ENCODE measurements at regions not wholly inside any gene's neighbourhood (a gene's known extent, or its start where the extent isn't known, plus 50 kb on each side); places are given as distances from the start of the nearest gene placed in this dataset.

GRCh38 chr16:11437069-11437468, 91.8 kb downstream of the RMI2 start:
- TF ChIP-seq TAF1 (IDR thresholded peaks at IDR 0.05; ENCODE audit: low read depth): no peak

DNA sequence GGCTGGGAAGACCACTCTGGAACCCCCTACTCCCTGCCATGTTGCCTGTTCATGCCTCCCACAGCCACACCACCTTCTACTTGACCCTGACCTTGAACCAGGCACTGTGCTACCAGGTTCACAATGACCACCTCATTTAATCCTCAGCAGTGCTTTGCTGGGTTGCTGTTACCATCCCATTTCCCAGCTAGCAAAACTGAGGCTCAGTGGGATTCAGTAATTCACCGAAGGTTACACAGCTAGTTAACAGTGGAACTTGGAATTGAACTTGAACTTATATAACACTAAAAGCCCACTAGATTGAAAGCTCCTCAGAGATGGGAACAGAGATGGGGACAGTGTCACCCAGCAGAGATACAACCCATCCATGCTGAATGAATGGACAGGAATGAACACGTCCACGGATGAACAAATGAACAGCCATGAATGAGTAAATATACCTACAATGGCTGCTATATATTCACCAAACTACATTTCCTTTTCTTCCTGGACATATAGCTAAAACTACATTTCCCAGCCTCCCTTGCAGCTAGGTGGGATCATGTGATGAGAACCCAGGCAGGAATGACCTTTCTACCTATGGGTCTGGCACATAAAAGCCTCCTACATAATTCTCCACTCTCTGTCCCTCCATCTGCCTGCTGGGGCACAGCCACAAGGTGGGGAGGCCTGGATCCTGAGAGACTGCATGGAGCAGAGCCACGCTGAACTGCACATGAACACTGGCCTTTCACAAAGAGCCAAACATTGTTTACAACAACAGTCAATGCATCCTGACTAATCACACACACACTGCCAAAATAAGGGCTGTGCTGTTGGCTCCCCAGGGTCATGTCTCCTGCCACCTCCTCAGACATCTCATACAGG, 94.8 kb downstream of the RMI2 start:
- TF ChIP-seq NFIC (IDR thresholded peaks at IDR 0.05): no peak
- no peak for TF ChIP-seq EP300 (IDR thresholded peaks at IDR 0.05; ENCODE audit: borderline replicate concordance)
- no peak for TF ChIP-seq REST (IDR thresholded peaks at IDR 0.05; ENCODE audit: low read depth)
- no peak for TF ChIP-seq TAF1 (IDR thresholded peaks at IDR 0.05; ENCODE audit: low read depth)
- peak; percentile 93 for TF ChIP-seq USF1 (IDR thresholded peaks at IDR 0.05)
- TF ChIP-seq TCF12 (IDR thresholded peaks at IDR 0.05; ENCODE audit: low read depth): no peak

DNA sequence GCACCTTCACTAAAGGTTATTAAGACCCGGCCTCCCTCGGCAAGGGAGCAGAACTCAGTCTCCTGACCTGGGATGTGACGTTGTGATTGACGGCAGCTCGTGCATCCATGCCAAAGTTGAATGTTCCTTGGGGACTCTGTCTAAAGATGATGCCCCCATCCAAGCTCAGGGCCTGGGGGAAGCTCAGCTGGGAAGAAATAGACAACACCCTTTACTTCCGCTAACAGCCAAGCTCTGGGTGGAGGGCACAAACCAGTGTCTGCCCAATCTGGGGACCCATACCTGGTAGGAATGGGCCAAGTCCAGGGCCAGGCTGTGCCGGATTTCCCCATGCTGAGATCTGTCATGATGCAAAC, 95.4 kb downstream of the RMI2 start:
- no peak for TF ChIP-seq TAF1 (IDR thresholded peaks at IDR 0.05; ENCODE audit: low read depth)
- TF ChIP-seq MAX (IDR thresholded peaks at IDR 0.05): no peak
- no peak for TF ChIP-seq RAD21 (IDR thresholded peaks at IDR 0.05; ENCODE audit: low read depth)
- no peak for TF ChIP-seq FOXM1 (IDR thresholded peaks at IDR 0.05; ENCODE audit: borderline replicate concordance, low read depth)
- TF ChIP-seq TCF12 (IDR thresholded peaks at IDR 0.05; ENCODE audit: low read depth): no peak
- no peak for TF ChIP-seq NFIC (IDR thresholded peaks at IDR 0.05)
- TF ChIP-seq USF1 (IDR thresholded peaks at IDR 0.05): no peak
- TF ChIP-seq CEBPB (IDR thresholded peaks at IDR 0.05): no peak
- TF ChIP-seq TEAD4 (IDR thresholded peaks at IDR 0.05): no peak

GRCh38 chr16:11445486-11445885, 100.2 kb downstream of the RMI2 start:
- TF ChIP-seq MAX (IDR thresholded peaks at IDR 0.05) (no peak), ZBTB7A (IDR thresholded peaks at IDR 0.05; ENCODE audit: low read depth) (no peak), TEAD4 (IDR thresholded peaks at IDR 0.05) (no peak), CEBPB (IDR thresholded peaks at IDR 0.05) (no peak), RAD21 (IDR thresholded peaks at IDR 0.05; ENCODE audit: low read depth) (no peak), TAF1 (IDR thresholded peaks at IDR 0.05; ENCODE audit: low read depth) (no peak), USF1 (IDR thresholded peaks at IDR 0.05) (no peak), NFIC (IDR thresholded peaks at IDR 0.05) (no peak), REST (IDR thresholded peaks at IDR 0.05; ENCODE audit: low read depth) (no peak), YY1 (IDR thresholded peaks at IDR 0.05; ENCODE audit: low read depth) (no peak), EGR1 (IDR thresholded peaks at IDR 0.05) (no peak), FOXM1 (IDR thresholded peaks at IDR 0.05; ENCODE audit: borderline replicate concordance, low read depth) (no peak), EP300 (IDR thresholded peaks at IDR 0.05; ENCODE audit: borderline replicate concordance) (no peak), CREB1 (IDR thresholded peaks at IDR 0.05; ENCODE audit: low read depth) (no peak), TCF12 (IDR thresholded peaks at IDR 0.05; ENCODE audit: low read depth) (no peak)

DNA sequence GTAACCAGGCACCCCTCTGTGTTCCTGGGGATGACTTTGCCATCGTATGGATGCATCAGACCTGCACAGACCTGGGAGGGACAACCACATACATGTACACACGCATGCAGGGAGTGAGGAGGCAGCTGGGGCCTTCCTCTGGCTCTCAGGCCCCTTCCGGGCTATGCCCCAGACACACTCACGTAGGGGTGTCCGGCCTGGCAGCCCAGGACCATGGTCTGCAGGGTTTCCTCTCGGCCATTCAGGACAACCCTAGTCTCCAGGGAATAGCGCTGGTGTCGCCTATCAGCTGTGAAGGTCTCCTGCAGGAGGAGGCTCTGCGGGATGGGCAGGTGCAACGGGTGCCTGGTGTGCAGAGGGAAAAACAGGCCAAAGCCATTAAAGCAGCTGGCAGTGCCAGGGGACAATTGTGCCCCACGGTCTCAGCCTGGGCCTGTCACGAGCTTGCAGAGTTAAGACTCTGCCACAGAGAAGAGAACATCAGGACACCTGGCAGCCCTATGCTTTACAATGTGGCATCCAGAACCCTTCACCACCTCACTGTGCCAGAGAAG, 101.4 kb downstream of the RMI2 start:
- no peak for TF ChIP-seq EP300 (IDR thresholded peaks at IDR 0.05; ENCODE audit: borderline replicate concordance)

DNA sequence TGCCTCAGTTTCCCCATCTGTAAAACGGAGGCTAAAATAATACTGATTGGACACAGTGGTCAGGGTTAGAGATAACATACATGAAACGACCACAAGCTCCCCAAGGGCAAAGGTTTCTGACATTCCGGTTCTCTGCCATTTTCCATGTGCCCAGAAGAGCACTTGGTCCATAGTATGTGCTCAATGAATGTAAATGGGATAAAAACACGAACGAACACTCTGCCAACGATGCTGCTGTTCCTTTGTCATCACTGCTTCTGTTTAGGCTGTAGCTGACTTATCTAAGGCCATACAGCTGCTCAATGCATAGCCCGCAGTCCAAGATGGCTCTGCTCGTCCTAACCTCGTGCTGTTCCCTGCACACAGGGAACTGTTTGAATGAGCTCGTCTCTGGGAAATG, 102.0 kb downstream of the RMI2 start:
- TF ChIP-seq EP300 (IDR thresholded peaks at IDR 0.05; ENCODE audit: borderline replicate concordance) (no peak), USF1 (IDR thresholded peaks at IDR 0.05) (no peak), FOXM1 (IDR thresholded peaks at IDR 0.05; ENCODE audit: borderline replicate concordance, low read depth) (no peak), NFIC (IDR thresholded peaks at IDR 0.05) (no peak), TCF12 (IDR thresholded peaks at IDR 0.05; ENCODE audit: low read depth) (no peak), MAX (IDR thresholded peaks at IDR 0.05) (no peak), YY1 (IDR thresholded peaks at IDR 0.05; ENCODE audit: low read depth) (no peak), CREB1 (IDR thresholded peaks at IDR 0.05; ENCODE audit: low read depth) (no peak)
